MM.1S (cell line): ENCODE measurements at regions not wholly inside any gene's neighbourhood (a gene's known extent, or its start where the extent isn't known, plus 50 kb on each side); places are given as distances from the start of the nearest gene placed in this dataset.

Experiments used
- DNase-seq: peaks from one replicate; pipeline ENCODE4 v3.0.0-alpha.2; 2015
- H2AFZ ChIP-seq: fragments of 300-600 bp; sonication (generic); 2 replicates; pipeline ENCODE4 v1.6.0; 2016; ENCODE audit warnings: antibody characterized with exemption, low read length
- H3F3A ChIP-seq: fragments of 300-600 bp; sonication (generic); 2 replicates; pipeline ENCODE4 v1.6.1; 2016; ENCODE audit warnings: mild to moderate bottlenecking, antibody characterized with exemption, low read length, moderate library complexity, mixed read lengths; ENCODE audit not compliant: insufficient read depth
- H3K27ac ChIP-seq: fragments of 300-600 bp; sonication (generic); 2 replicates; pipeline ENCODE4 v1.5.1; 2016; ENCODE audit warnings: mild to moderate bottlenecking, low read length
- H3K27me3 ChIP-seq: fragments of 300-600 bp; sonication (generic); replicated peaks from 2 replicates; pipeline ENCODE4 v1.6.0; 2016; ENCODE audit warnings: low read length; ENCODE audit not compliant: insufficient read depth
- H3K36me3 ChIP-seq: fragments of 300-600 bp; sonication (generic); replicated peaks from 2 replicates; pipeline ENCODE4 v1.6.1; 2016; ENCODE audit warnings: mild to moderate bottlenecking, low read length, mixed read lengths; ENCODE audit not compliant: insufficient read depth
- H3K4me1 ChIP-seq: fragments of 300-600 bp; sonication (generic); 2 replicates; pipeline ENCODE4 v1.6.1; 2016; ENCODE audit warnings: low read length, mixed read lengths
- H3K4me2 ChIP-seq: fragments of 300-600 bp; sonication (generic); 2 replicates; pipeline ENCODE4 v1.6.0; 2016; ENCODE audit warnings: low read depth, low read length
- H3K4me3 ChIP-seq: fragments of 300-600 bp; sonication (generic); 2 replicates; pipeline ENCODE4 v1.5.1; 2016; ENCODE audit warnings: low read length, mixed read lengths
- H3K79me2 ChIP-seq: fragments of 300-600 bp; sonication (generic); 2 replicates; pipeline ENCODE4 v1.6.1; 2016; ENCODE audit warnings: mixed run types, low read length, mixed read lengths
- H3K9ac ChIP-seq: fragments of 300-600 bp; sonication (generic); 2 replicates; pipeline ENCODE4 v1.6.1; 2016; ENCODE audit warnings: low read length, mixed read lengths
- H3K9me2 ChIP-seq: fragments of 300-600 bp; sonication (generic); replicated peaks from 2 replicates; pipeline ENCODE4 v1.6.1; 2016; ENCODE audit warnings: mild to moderate bottlenecking, low read length, mixed read lengths; ENCODE audit not compliant: insufficient read depth
- H3K9me3 ChIP-seq: fragments of 300-600 bp; sonication (generic); replicated peaks from 2 replicates; pipeline ENCODE4 v1.6.1; 2016; ENCODE audit warnings: mild to moderate bottlenecking, low read length, mixed read lengths; ENCODE audit not compliant: insufficient read depth
- H4K20me1 ChIP-seq: fragments of 300-600 bp; sonication (generic); 2 replicates; pipeline ENCODE4 v1.6.1; 2016; ENCODE audit warnings: mild to moderate bottlenecking, low read length, moderate library complexity, mixed read lengths; ENCODE audit not compliant: insufficient read depth
- CTCF ChIP-seq: fragments of 300-600 bp; sonication (generic); IDR thresholded peaks from 2 replicates; pipeline ENCODE4 v1.5.1; 2016; ENCODE audit warnings: antibody characterized with exemption, low read length, mixed read lengths
- EZH2 ChIP-seq: fragments of 300-600 bp; sonication (generic); optimal IDR thresholded peaks from 2 replicates; pipeline ENCODE3; 2017; ENCODE audit warnings: low read depth, mild to moderate bottlenecking, antibody characterized with exemption, low read length, mixed read lengths
- EZH2phosphoT487 ChIP-seq: fragments of 300-600 bp; sonication (generic); IDR thresholded peaks from 2 replicates; pipeline ENCODE4 v1.6.1; 2018; ENCODE audit warnings: antibody characterized with exemption, low read length

DNA sequence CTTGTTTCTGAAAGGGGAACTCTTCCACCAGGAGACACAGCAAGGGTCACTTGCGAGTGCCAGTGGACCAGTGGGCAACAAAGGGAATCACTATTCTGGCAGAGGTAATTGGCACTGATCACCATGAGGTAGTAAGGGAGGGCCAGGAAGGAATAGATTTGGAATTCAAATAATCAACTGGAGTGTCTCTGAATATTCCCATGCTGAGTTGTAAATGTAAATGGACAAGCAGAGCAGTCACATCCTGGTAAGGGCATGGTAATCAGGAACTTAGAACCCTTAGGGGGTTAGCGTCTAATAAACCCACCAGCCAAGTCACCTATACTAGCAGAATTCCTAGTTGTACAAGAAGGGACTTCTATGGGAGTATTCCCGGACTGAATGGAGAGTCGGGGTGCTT, 178.5 kb upstream of the UGT8 start:
- Histone ChIP-seq H3K27me3 (no peaks in the 10 kb centered on the region), H3K9me2 (no peaks in the 10 kb centered on the region), H2AFZ (no peak overlapping the region), H3K9ac (no peak overlapping the region), H3K4me1 (no peaks in the 10 kb centered on the region), H3K4me2 (no peak overlapping the region), H3K4me3 (no peak overlapping the region), H4K20me1 (no peaks in the 10 kb centered on the region), H3F3A (no peaks in the 10 kb centered on the region), H3K79me2 (no peaks in the 10 kb centered on the region), H3K36me3 (no peaks in the 10 kb centered on the region), H3K9me3 (no peaks in the 10 kb centered on the region), H3K27ac (no peak overlapping the region)
- TF ChIP-seq EZH2 (no peak), CTCF (no peak), EZH2phosphoT487 (no peak)
- no peak for DNase-seq

DNA sequence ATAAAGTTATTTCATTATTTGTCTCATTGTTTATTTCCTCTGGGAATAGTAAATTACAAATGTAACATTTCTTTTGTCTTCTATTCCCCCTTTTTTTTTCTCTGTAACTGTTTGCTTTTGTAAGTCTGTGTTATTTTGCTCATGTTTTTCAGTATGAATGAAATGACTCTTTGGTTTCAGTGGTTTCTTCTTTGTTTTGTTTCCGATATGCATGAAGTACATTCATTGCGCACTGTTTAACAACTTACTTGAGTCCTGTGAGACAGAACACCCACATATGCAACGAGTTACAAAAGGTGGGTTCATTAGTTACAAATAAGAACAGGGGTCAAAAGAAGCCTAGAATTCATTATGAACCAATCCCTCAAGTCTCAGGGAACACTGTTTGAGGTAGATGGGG, 175.0 kb upstream of the UGT8 start:
- TF ChIP-seq EZH2phosphoT487 (no peak), CTCF (no peak), EZH2 (no peak)
- Histone ChIP-seq H3K9ac (no peak overlapping the region), H3K4me3 (no peak overlapping the region), H3K4me1 (no peaks in the 10 kb centered on the region), H3K9me3 (no peaks in the 10 kb centered on the region), H4K20me1 (no peaks in the 10 kb centered on the region), H3K9me2 (no peaks in the 10 kb centered on the region), H3F3A (no peaks in the 10 kb centered on the region), H3K36me3 (no peaks in the 10 kb centered on the region), H3K27ac (no peak overlapping the region), H3K4me2 (no peak overlapping the region), H3K79me2 (no peaks in the 10 kb centered on the region), H2AFZ (no peak overlapping the region), H3K27me3 (no peaks in the 10 kb centered on the region)
- no peak for DNase-seq

- H3K79me2 ChIP-seq: no peaks in the 10 kb centered on the region
- no peaks in the 10 kb centered on the region for H3K9me3 ChIP-seq
- no peaks in the 10 kb centered on the region for H3K9me2 ChIP-seq
- TF ChIP-seq EZH2 (no peak), CTCF (no peak), EZH2phosphoT487 (no peak)
- no peak overlapping the region for H3K27ac ChIP-seq
- no peak for DNase-seq
- H3K36me3 ChIP-seq: no peaks in the 10 kb centered on the region
- no peaks in the 10 kb centered on the region for H3K27me3 ChIP-seq
- H4K20me1 ChIP-seq: no peaks in the 10 kb centered on the region
- H3K9ac ChIP-seq: no peak overlapping the region
- no peaks in the 10 kb centered on the region for H3K4me1 ChIP-seq
- H3F3A ChIP-seq: no peaks in the 10 kb centered on the region
- H3K4me2 ChIP-seq: no peak overlapping the region
- H2AFZ ChIP-seq: no peak overlapping the region
- H3K4me3 ChIP-seq: no peak overlapping the region
These were observed 163.5 kb upstream of the UGT8 start for GRCh38 chr4:114435116-114435515.

DNA sequence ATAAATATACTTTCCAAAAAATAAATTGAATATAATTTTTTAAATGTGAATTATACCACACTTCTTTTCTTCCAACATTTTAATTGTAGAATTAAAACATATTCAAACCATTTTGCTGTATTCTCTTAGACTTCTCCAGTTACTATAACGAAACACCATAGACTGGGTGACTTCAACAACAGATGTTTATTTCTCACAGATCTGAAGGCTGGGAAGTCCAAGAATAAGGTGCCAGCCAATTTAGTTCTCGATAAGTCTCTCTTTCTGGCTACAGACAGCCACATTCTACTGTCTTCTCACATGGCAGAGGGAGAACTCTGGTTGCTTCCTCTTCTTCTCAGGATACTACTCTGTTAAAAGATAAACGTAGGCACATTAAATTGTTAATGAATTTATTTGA, 155.8 kb upstream of the UGT8 start:
- no peak for DNase-seq
- Histone ChIP-seq H3K9me3 (no peaks in the 10 kb centered on the region), H2AFZ (no peak overlapping the region)

More for the DNA sequence above, 155.8 kb upstream of the UGT8 start:
- no peaks in the 10 kb centered on the region for H3K27me3 ChIP-seq
- no peak overlapping the region for H3K4me3 ChIP-seq
- H3K4me2 ChIP-seq: no peak overlapping the region
- no peaks in the 10 kb centered on the region for H3K79me2 ChIP-seq
- no peaks in the 10 kb centered on the region for H3K4me1 ChIP-seq
- H4K20me1 ChIP-seq: no peaks in the 10 kb centered on the region
- H3F3A ChIP-seq: no peaks in the 10 kb centered on the region
- no peak for TF ChIP-seq EZH2
- TF ChIP-seq CTCF: no peak
- TF ChIP-seq EZH2phosphoT487: no peak
- H3K9me2 ChIP-seq: no peaks in the 10 kb centered on the region
- no peak overlapping the region for H3K27ac ChIP-seq
- no peaks in the 10 kb centered on the region for H3K36me3 ChIP-seq
- no peak overlapping the region for H3K9ac ChIP-seq
